ENCODE measurements at regions not wholly inside any gene's neighbourhood (a gene's known extent, or its start where the extent isn't known, plus 50 kb on each side); places are given as distances from the start of the nearest gene placed in this dataset.

DNA sequence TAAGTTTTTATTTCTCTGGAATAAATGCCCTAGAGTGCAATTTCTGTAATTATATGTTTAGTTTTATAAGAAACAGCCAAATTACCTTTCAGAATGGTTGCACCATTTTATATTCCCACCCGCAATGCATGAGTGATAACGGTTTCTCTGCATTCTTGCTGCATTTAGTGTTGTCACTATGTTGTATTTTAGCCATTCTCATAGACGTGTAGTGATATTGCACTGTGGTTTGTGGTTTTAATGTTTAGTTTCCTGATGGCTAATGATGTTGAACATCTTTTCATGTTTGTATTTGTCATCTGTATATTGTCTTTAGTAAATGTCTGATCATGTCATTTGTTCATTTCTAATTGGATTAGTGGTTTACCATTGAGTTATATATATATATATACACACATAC lies 73.0 kb upstream of the GOLIM4 start:
- H3K27ac ChIP-seq, result no peak overlapping the region
- H3K27me3 ChIP-seq (ENCODE audit: control insufficient read depth, insufficient read depth, low read length), result no peaks in the 10 kb centered on the region
- H3K36me3 ChIP-seq (ENCODE audit: control insufficient read depth, insufficient read depth, low read length), result no peaks in the 10 kb centered on the region
- no peak for TF ChIP-seq CTCF (IDR thresholded peaks at IDR 0.05)
- H3K9me3 ChIP-seq (ENCODE audit: control insufficient read depth, low read length), result no peaks in the 10 kb centered on the region
- no peak overlapping the region for H3K9ac ChIP-seq
- H3K4me2 ChIP-seq (ENCODE audit: low read length), result no peak overlapping the region
- H3K4me1 ChIP-seq, result no peaks in the 10 kb centered on the region
- no peak overlapping the region for H3K4me3 ChIP-seq (ENCODE audit: low read depth, low read length)
- no peaks in the 10 kb centered on the region for H3K79me2 ChIP-seq
- H2AFZ ChIP-seq, result no peak overlapping the region

DNA sequence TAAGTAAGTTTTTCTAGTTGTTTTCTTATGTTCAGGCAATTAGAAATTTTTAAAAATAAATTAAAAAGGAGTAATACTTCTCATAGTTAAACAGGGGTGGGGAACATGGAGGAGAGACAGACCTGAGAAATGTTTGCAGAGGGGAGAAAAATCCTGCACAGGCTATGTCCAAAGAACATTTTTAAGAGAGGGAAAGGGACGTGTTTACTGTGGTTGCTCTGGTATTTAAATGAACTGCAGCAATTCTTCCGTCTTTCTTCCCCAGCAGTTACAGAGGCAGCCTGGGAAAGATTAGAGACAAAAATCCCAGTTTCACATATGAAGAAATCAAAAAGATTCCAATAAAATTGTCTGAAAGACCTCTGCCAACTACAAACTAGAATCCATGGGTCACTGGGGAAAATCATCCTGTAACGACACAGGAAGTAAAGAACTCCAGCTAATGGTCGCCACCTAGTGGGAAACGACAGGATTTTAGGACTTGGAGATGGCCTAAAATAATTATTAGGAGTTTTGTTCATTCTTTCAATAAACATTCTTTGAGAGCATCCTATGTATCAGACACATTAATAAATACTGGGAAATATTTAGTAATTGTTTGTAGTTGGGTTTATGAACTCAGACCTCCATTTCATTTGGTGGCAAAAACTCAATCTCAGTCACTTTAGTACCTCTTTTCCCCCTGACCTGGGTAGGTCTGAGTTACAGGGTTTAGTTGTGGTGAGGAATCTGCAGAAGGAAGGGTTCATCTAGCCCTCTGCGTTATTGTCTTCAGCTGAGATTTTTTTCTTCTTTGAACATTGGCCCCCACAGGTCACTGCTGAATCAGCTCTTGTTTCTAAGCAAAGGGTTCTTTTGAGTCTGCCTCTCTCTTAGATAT lies 69.9 kb upstream of the GOLIM4 start:
- H3K9ac ChIP-seq, result no peak overlapping the region
- H3K4me3 ChIP-seq (ENCODE audit: low read depth, low read length), result no peak overlapping the region
- no peak overlapping the region for H3K27ac ChIP-seq
- no peaks in the 10 kb centered on the region for H3K79me2 ChIP-seq
- peak overlapping the region; percentile 67 for H2AFZ ChIP-seq
- H3K36me3 ChIP-seq (ENCODE audit: control insufficient read depth, insufficient read depth, low read length), result no peaks in the 10 kb centered on the region
- peak; percentile 79 for TF ChIP-seq CTCF (IDR thresholded peaks at IDR 0.05)
- no peaks in the 10 kb centered on the region for H3K9me3 ChIP-seq (ENCODE audit: control insufficient read depth, low read length)
- H3K27me3 ChIP-seq (ENCODE audit: control insufficient read depth, insufficient read depth, low read length), result no peaks in the 10 kb centered on the region
- H3K4me1 ChIP-seq, result no peaks in the 10 kb centered on the region
- no peak overlapping the region for H3K4me2 ChIP-seq (ENCODE audit: low read length)

GRCh38 chr3:168162172-168162571 lies 66.4 kb upstream of the GOLIM4 start:
- H3K4me1 ChIP-seq, result no peaks in the 10 kb centered on the region
- no peaks in the 10 kb centered on the region for H3K9me3 ChIP-seq (ENCODE audit: control insufficient read depth, low read length)
- no peaks in the 10 kb centered on the region for H3K36me3 ChIP-seq (ENCODE audit: control insufficient read depth, insufficient read depth, low read length)
- no peak overlapping the region for H3K27ac ChIP-seq
- H3K4me2 ChIP-seq (ENCODE audit: low read length), result no peak overlapping the region
- TF ChIP-seq CTCF (IDR thresholded peaks at IDR 0.05), result no peak
- no peak overlapping the region for H3K4me3 ChIP-seq (ENCODE audit: low read depth, low read length)
- H3K9ac ChIP-seq, result no peak overlapping the region
- H3K79me2 ChIP-seq, result no peaks in the 10 kb centered on the region
- no peak overlapping the region for H2AFZ ChIP-seq
- no peaks in the 10 kb centered on the region for H3K27me3 ChIP-seq (ENCODE audit: control insufficient read depth, insufficient read depth, low read length)

DNA sequence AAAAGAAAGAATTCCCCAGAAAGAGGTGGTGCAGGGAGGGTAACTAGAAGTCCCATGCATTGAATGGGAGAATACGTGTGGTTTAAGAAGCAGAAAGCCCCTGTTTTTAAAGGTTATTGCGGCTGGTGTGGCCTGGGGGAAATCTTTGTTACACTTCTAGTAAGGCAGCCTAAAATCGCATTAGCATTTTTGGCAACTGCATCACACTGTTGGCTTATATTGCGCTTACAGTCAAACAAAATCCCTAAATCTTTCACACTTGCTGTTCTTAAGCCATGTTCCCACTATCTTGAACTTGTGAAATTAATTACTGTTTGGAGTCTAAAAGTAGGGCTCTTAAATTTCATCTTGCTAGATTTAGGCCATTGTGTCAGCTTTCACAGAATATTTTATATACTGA lies 66.0 kb upstream of the GOLIM4 start:
- Histone ChIP-seq H3K4me1 (no peaks in the 10 kb centered on the region), H3K9ac (no peak overlapping the region), H3K4me2 (ENCODE audit: low read length) (no peak overlapping the region), H3K4me3 (ENCODE audit: low read depth, low read length) (no peak overlapping the region), H3K79me2 (no peaks in the 10 kb centered on the region), H3K27ac (no peak overlapping the region), H3K9me3 (ENCODE audit: control insufficient read depth, low read length) (no peaks in the 10 kb centered on the region), H3K36me3 (ENCODE audit: control insufficient read depth, insufficient read depth, low read length) (no peaks in the 10 kb centered on the region), H3K27me3 (ENCODE audit: control insufficient read depth, insufficient read depth, low read length) (no peaks in the 10 kb centered on the region), H2AFZ (no peak overlapping the region)
- no peak for TF ChIP-seq CTCF (IDR thresholded peaks at IDR 0.05)

DNA sequence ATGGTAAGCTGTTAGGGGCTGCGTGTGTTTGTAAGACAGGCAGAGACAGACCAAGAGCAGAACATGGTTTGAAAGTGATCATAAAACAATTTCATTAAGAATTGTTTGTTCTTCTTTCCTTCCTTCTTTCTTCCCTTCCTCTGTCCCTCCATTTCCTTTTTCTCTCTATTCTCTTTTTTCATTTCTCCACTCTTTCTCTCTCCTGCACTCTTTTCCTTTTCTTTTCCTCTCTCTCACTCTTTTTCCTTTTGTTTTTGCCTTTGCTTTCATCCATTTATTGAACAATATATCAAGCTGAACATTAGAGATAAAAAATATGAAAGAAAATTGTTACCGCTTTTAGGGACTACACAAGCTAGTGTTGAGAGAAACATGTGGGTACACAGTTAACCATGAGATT lies 62.2 kb upstream of the GOLIM4 start:
- H3K27me3 ChIP-seq (ENCODE audit: control insufficient read depth, insufficient read depth, low read length), result no peaks in the 10 kb centered on the region
- no peak for TF ChIP-seq CTCF (IDR thresholded peaks at IDR 0.05)

More for the DNA sequence above, 62.2 kb upstream of the GOLIM4 start:
- Histone ChIP-seq H3K4me3 (ENCODE audit: low read depth, low read length) (no peak overlapping the region), H2AFZ (peak overlapping the region; percentile 11), H3K4me2 (ENCODE audit: low read length) (no peak overlapping the region), H3K9me3 (ENCODE audit: control insufficient read depth, low read length) (no peaks in the 10 kb centered on the region), H3K36me3 (ENCODE audit: control insufficient read depth, insufficient read depth, low read length) (no peaks in the 10 kb centered on the region), H3K9ac (no peak overlapping the region), H3K27ac (no peak overlapping the region), H3K79me2 (no peaks in the 10 kb centered on the region), H3K4me1 (no peaks in the 10 kb centered on the region)

All from parathyroid adenoma (tissue), 2 donors.